KMS-11 (cell line): ENCODE measurements at regions not wholly inside any gene's neighbourhood (a gene's known extent, or its start where the extent isn't known, plus 50 kb on each side); places are given as distances from the start of the nearest gene placed in this dataset.
"Not testable (repeated sequence)": the region's sequence is repeated elsewhere in the genome, so short reads cannot be mapped to it uniquely, and the experiment has no call there.

ENCODE experiments used
- H2AFZ ChIP-seq: fragments of 200-600 bp; sonication (generic); 2 replicates; pipeline ENCODE4 v1.6.1; 2016; ENCODE audit warnings: antibody characterized with exemption, mixed run types, low read depth
- H3K27ac ChIP-seq: fragments of 200-600 bp; sonication (generic); 2 replicates; pipeline ENCODE4 v1.6.1; 2016; ENCODE audit warnings: mild to moderate bottlenecking, mixed run types
- H3K27me3 ChIP-seq: fragments of 200-600 bp; sonication (generic); 2 replicates; pipeline ENCODE4 v1.6.1; 2017; ENCODE audit warnings: mild to moderate bottlenecking, low read depth, mixed run types, moderate library complexity; ENCODE audit not compliant: insufficient read depth
- H3K36me3 ChIP-seq: fragments of 200-600 bp; sonication (generic); 2 replicates; pipeline ENCODE4 v1.6.1; 2017; ENCODE audit warnings: mild to moderate bottlenecking, mixed run types; ENCODE audit not compliant: insufficient read depth
- H3K4me1 ChIP-seq: fragments of 200-600 bp; sonication (generic); 2 replicates; pipeline ENCODE4 v1.6.1; 2016; ENCODE audit warnings: mild to moderate bottlenecking, low read depth, mixed run types; ENCODE audit not compliant: poor library complexity, severe bottlenecking
- H3K4me2 ChIP-seq: fragments of 200-600 bp; sonication (generic); 2 replicates; pipeline ENCODE4 v1.7.0; 2016; ENCODE audit warnings: mild to moderate bottlenecking, mixed run types
- H3K4me3 ChIP-seq: fragments of 200-600 bp; sonication (generic); IDR thresholded peaks from 2 replicates; pipeline ENCODE4 v1.6.1; 2017; ENCODE audit warnings: low read depth, low read length, mixed read lengths; ENCODE audit not compliant: insufficient read depth
- H3K79me2 ChIP-seq: fragments of 200-600 bp; sonication (generic); 2 replicates; pipeline ENCODE4 v1.6.1; 2016; ENCODE audit warnings: low read depth, mixed run types; ENCODE audit not compliant: insufficient read depth
- H3K9ac ChIP-seq: fragments of 200-600 bp; sonication (generic); 2 replicates; pipeline ENCODE4 v1.6.1; 2016; ENCODE audit warnings: mild to moderate bottlenecking, mixed run types
- H4K20me1 ChIP-seq: fragments of 200-600 bp; sonication (generic); 2 replicates; pipeline ENCODE4 v1.6.1; 2016; ENCODE audit warnings: mild to moderate bottlenecking, mixed run types; ENCODE audit not compliant: insufficient read depth
- TF ChIP-seq, protein P1 (sequence below): fragments of 200-600 bp; sonication (generic); conservative IDR thresholded peaks from 2 replicates; pipeline ENCODE4 v1.6.1; 2017; ENCODE audit warnings: low read depth, mild to moderate bottlenecking, antibody characterized with exemption, low read length, moderate library complexity, mixed read lengths

GRCh38 chr15:77944002-77944867 is 133.3 kb downstream of the TBC1D2B start:
- Histone ChIP-seq H4K20me1 (no peaks in the 10 kb centered on the region), H2AFZ (no peak overlapping the region), H3K4me1 (no peaks in the 10 kb centered on the region), H3K9ac (no peak overlapping the region), H3K79me2 (no peaks in the 10 kb centered on the region), H3K36me3 (no peaks in the 10 kb centered on the region), H3K27me3 (no peaks in the 10 kb centered on the region), H3K27ac (no peak overlapping the region), H3K4me3 (no peak overlapping the region), H3K4me2 (no peak overlapping the region)
- TF ChIP-seq, protein P1, sequence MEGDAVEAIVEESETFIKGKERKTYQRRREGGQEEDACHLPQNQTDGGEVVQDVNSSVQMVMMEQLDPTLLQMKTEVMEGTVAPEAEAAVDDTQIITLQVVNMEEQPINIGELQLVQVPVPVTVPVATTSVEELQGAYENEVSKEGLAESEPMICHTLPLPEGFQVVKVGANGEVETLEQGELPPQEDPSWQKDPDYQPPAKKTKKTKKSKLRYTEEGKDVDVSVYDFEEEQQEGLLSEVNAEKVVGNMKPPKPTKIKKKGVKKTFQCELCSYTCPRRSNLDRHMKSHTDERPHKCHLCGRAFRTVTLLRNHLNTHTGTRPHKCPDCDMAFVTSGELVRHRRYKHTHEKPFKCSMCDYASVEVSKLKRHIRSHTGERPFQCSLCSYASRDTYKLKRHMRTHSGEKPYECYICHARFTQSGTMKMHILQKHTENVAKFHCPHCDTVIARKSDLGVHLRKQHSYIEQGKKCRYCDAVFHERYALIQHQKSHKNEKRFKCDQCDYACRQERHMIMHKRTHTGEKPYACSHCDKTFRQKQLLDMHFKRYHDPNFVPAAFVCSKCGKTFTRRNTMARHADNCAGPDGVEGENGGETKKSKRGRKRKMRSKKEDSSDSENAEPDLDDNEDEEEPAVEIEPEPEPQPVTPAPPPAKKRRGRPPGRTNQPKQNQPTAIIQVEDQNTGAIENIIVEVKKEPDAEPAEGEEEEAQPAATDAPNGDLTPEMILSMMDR = no peak

DNA sequence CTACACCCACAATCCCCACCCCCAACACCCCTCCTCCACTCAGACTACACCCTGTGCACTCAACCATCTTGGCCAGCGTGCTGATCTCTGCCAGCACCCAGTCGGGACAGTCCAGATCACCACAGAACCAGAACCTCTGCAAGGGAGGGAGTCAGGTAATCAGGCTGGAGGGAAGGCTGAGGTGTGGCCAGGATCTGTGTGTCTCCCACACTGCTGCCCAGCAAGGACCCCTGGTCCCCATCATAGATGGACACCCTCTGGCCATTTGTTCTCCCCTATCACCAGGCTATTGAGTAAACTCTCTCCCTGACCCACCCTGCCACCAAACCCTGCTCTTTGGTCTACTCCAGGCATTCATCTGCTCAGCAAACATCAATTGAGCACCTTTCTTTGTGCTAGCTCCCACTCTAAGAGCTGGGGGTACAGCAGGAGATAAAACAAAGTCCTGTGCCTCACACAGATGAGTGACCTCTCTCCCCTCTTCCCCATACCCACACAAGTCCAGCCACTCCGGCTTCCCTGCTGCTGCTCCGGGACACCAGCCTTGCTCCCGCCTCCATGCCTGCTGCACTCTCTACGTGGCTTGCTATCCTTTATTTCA is 134.8 kb downstream of the TBC1D2B start:
- no peak overlapping the region for H3K9ac ChIP-seq
- no peaks in the 10 kb centered on the region for H3K79me2 ChIP-seq
- no peak overlapping the region for H3K4me2 ChIP-seq
- H2AFZ ChIP-seq = no peak overlapping the region
- H4K20me1 ChIP-seq = no peaks in the 10 kb centered on the region
- H3K27ac ChIP-seq = no peak overlapping the region
- TF ChIP-seq, protein P1 = no peak
- no peaks in the 10 kb centered on the region for H3K36me3 ChIP-seq
- no peaks in the 10 kb centered on the region for H3K4me1 ChIP-seq
- H3K27me3 ChIP-seq = no peaks in the 10 kb centered on the region
- no peak overlapping the region for H3K4me3 ChIP-seq

DNA sequence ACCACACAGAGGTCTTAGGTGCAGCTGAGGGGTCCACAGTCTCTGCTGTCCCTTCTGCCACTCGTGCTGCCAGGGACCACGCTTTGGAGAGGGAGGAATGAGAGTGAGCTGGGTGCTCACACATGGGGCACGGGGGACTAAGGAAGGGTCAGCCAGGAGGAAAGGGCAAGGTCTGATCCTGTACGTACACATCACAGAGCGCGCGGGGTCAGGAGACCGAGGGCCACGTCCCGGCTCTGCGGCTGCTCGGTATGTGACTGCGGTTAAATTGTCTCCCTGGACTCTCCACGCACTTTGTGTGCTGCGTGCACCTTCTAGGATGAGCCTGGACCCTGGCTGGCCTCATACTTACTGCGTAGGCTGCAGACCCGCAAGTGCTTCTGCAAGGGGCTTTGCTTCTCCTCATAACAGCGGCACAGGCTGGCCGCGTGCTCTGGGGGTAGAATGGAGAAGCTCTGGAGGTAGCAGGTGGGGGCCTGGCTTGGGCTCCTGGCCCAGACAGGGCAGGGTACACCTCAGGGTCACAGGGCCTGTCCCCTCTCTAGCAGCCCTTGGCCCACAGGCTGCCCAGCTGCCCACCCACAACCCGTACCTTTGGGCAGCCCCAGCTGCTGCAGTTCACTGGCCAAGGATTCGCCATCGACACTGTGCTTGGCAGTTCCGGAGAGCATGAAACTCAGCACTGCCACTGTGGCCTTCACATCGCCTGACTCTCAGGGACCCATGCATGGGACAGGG is 136.3 kb downstream of the TBC1D2B start:
- H3K27ac ChIP-seq, H3K27me3 ChIP-seq, H3K9ac ChIP-seq, H3K79me2 ChIP-seq, H3K4me3 ChIP-seq, H3K36me3 ChIP-seq, H4K20me1 ChIP-seq, H3K4me2 ChIP-seq, H2AFZ ChIP-seq, H3K4me1 ChIP-seq: not testable (repeated sequence)

- no peaks in the 10 kb centered on the region for H4K20me1 ChIP-seq
- TF ChIP-seq, protein P1 = no peak
Observed at GRCh38 chr15:77940381-77940947, 137.0 kb downstream of the TBC1D2B start.

More at GRCh38 chr15:77940381-77940947, 137.0 kb downstream of the TBC1D2B start:
- no peak overlapping the region for H3K27ac ChIP-seq
- no peak overlapping the region for H3K4me3 ChIP-seq
- H3K4me1 ChIP-seq = no peaks in the 10 kb centered on the region
- H3K4me2 ChIP-seq = no peak overlapping the region
- no peaks in the 10 kb centered on the region for H3K36me3 ChIP-seq
- H3K27me3 ChIP-seq = no peaks in the 10 kb centered on the region
- H2AFZ ChIP-seq = no peak overlapping the region
- H3K9ac ChIP-seq = no peak overlapping the region
- no peaks in the 10 kb centered on the region for H3K79me2 ChIP-seq
